Activated CD4-positive, alpha-beta memory T cell treated with anti-CD3 and anti-CD28 coated beads for 36 hours (primary cell): ENCODE measurements at regions not wholly inside any gene's neighbourhood (a gene's known extent, or its start where the extent isn't known, plus 50 kb on each side); places are given as distances from the start of the nearest gene placed in this dataset.
"Not testable (repeated sequence)": the region's sequence is repeated elsewhere in the genome, so short reads cannot be mapped to it uniquely, and the experiment has no call there.

ENCODE experiments used
- CTCF ChIA-PET: fragments of 350-600 bp; sonication (Branson Sonifier 250); formaldehyde crosslinking; loops from one replicate; lab custom pipeline; 2021; ENCODE audit warnings: antibody characterized with exemption, inconsistent platforms; lab: Charles Lee
- POLR2A ChIA-PET: fragments of 350-600 bp; sonication (Branson Sonifier 250); formaldehyde crosslinking; loops from one replicate; lab custom pipeline; 2021; ENCODE audit warnings: antibody characterized with exemption; lab: Charles Lee
- DNase-seq: peaks from one replicate; pipeline ENCODE4 v3.0.0-alpha.2; 2020
- H3K27ac Mint-ChIP-seq: one replicate; pipeline ENCODE4 v1.8.0; 2021; ENCODE audit warnings: mixed read lengths
- H3K27me3 Mint-ChIP-seq: one replicate; pipeline ENCODE4 v1.8.0; 2021; ENCODE audit warnings: mixed read lengths
- H3K36me3 Mint-ChIP-seq: one replicate; pipeline ENCODE4 v1.8.0; 2021; ENCODE audit warnings: mixed read lengths
- H3K4me1 Mint-ChIP-seq: one replicate; pipeline ENCODE4 v1.8.0; 2021; ENCODE audit warnings: low read depth, mixed read lengths
- H3K4me3 Mint-ChIP-seq: one replicate; pipeline ENCODE4 v1.8.0; 2021; ENCODE audit warnings: mild to moderate bottlenecking, mixed read lengths
- H3K9me3 Mint-ChIP-seq: one replicate; pipeline ENCODE4 v1.8.0; 2021; ENCODE audit warnings: mixed read lengths
- intact Hi-C: fragments of 100-400 bp; cut with micrococcal nuclease; formaldehyde crosslinking; loops from one replicate; pipeline ENCODE4 v1.15.1; 2023

DNA sequence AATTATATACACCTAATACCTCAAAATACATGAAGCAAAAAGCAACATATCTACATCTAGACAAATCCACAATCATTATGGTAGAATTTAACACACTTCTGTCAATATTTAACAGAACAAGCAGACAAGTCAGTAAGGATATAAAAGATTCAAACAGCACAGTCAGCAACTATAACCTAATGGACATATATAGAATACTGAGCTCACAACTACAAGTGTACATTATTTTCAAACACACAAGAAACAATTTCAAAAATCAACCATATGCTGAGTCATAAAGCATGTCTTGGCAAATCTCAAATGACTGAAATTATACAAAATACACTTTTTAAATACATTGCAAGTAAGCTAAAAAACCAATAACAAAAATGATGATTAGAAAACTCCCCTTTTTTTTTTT lies 178.0 kb downstream of the TOMM20 start:
- no peak for DNase-seq
- Mint-ChIP-seq H3K36me3 (peaks cover 4% of the 10 kb centered on the region), H3K27me3 (no peaks in the 10 kb centered on the region), H3K4me3 (no peak overlapping the region), H3K4me1 (peaks cover 19% of the 10 kb centered on the region), H3K27ac (no peak overlapping the region), H3K9me3 (peaks cover 9% of the 10 kb centered on the region)
- intact Hi-C loops, result no loop called here
- CTCF ChIA-PET, result no interaction called here
- POLR2A ChIA-PET, result interaction anchor here (1.0 kb wide), 1 partner anchor 12 kb away, joined by 4 read pairs; no protein-coding TSS in a partner anchor

DNA sequence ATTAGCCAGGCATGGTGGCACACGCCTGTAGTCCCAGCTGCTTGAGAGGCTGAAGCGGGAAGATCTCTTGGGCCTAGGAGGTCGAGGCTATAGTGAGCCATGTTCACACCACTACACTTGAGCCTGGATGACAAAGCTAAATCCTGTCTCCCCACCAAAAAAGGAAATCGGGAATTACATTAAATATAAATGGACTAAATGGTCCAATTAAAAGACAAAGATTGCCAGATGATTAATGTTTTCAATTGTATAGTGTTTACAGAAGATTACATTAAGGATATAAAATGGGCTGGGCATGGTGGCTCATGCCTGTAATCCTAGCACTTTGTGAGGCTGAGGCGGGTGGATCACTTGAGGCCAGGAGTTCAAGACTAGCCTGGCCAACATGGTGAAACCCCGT lies 179.1 kb downstream of the TOMM20 start:
- H3K27me3 Mint-ChIP-seq, H3K27ac Mint-ChIP-seq, POLR2A ChIA-PET, H3K36me3 Mint-ChIP-seq, intact Hi-C loops, H3K4me3 Mint-ChIP-seq, H3K9me3 Mint-ChIP-seq, CTCF ChIA-PET: not testable (repeated sequence)
- peak; percentile 7 for DNase-seq
- H3K4me1 Mint-ChIP-seq, result peaks cover 19% of the 10 kb centered on the region

DNA sequence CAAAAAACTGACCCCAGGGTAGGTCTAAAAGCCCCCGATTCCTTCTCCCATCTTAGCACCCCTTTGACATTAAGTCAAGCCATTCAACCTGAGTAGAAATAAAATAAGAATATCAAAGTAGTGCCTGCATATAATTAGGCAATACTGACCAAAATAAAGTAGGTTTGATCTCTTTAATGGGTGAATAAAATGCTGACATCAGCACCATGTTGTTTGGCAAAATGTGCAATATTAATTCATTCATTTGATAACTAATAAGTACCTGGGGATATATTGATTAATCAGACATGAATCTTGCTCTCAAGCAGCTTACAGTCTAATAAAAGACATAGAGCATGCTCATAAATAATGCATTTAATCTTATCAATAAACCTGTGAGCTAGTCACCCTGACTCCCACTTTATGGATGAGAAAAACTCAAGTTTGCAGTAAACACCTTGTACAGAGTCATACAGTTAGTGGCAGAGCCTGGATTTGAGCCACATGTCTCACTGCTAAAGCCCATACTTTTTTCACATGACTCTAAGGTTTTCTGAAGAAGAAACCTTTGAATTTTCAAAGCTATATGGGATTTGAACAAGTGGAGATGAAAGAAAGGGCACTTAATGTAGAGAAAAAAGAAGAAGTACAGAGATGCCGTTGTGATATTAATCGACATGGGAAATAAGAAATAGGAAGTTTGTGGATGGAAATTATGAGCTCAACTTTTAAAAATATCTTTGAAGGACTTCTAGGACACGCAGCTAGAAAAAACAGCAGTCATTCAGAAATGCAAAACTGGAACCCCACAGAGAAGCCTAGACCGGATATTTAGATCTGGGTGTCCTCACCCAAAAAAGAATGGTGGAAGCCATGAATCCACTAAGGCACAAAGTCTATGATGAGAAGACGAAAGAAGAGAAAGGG lies 183.9 kb downstream of the TOMM20 start:
- H3K9me3 Mint-ChIP-seq, result peaks cover 7% of the 10 kb centered on the region
- no peak overlapping the region for H3K4me3 Mint-ChIP-seq
- peak overlapping the region; percentile 71 for H3K27ac Mint-ChIP-seq
- H3K4me1 Mint-ChIP-seq, result peaks cover 19% of the 10 kb centered on the region
- ChIA-PET CTCF (no interaction called here), POLR2A (interaction anchor here (1.0 to 1.2 kb wide), 3 partner anchors 18 to 103 kb away, joined by 3 to 4 read pairs (median 3); no protein-coding TSS in a partner anchor)
- DNase-seq, result peak; percentile 8
- H3K27me3 Mint-ChIP-seq, result no peaks in the 10 kb centered on the region
- peaks cover 6% of the 10 kb centered on the region for H3K36me3 Mint-ChIP-seq
- intact Hi-C loops, result no loop called here

DNA sequence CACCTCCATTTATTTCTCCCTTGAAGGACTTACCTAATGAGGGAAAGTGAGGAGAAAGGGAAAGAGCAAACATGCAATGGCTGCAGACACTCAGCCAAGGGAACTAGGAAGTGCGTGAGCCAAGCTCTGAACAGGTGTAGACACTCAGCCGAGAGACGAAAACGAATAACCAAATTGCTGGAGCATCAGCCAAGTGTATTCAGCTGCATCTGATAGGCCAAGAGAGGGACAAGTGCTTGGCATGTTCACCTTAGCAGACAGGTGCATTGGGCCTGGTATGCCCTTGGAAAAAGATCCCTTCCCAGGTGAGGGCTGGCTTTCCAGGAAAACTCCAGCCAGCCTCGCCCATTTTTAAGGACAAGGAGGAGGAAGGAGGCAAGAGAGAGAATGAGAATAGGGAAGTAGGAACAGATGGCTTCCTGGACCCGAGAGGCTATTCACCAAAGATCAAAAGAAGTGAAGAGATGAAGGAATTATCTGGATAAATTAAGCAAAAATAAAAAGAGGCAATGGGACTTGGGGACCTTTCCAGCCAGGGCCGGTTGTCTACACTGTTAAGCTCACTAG lies 184.7 kb downstream of the TOMM20 start:
- peak; percentile 6 for DNase-seq
- Mint-ChIP-seq H3K4me3 (no peak overlapping the region), H3K36me3 (peaks cover 2% of the 10 kb centered on the region), H3K9me3 (no peaks in the 10 kb centered on the region), H3K27ac (no peak overlapping the region), H3K27me3 (no peaks in the 10 kb centered on the region), H3K4me1 (peaks cover 19% of the 10 kb centered on the region)
- intact Hi-C loops, result no loop called here
- POLR2A ChIA-PET, result interaction anchor here (1.2 kb wide), 1 partner anchor 104 kb away, joined by 3 read pairs; no protein-coding TSS in a partner anchor
- CTCF ChIA-PET, result interaction anchor here (1.0 kb wide), 1 partner anchor 11 kb away, joined by 3 read pairs; no protein-coding TSS in a partner anchor

DNA sequence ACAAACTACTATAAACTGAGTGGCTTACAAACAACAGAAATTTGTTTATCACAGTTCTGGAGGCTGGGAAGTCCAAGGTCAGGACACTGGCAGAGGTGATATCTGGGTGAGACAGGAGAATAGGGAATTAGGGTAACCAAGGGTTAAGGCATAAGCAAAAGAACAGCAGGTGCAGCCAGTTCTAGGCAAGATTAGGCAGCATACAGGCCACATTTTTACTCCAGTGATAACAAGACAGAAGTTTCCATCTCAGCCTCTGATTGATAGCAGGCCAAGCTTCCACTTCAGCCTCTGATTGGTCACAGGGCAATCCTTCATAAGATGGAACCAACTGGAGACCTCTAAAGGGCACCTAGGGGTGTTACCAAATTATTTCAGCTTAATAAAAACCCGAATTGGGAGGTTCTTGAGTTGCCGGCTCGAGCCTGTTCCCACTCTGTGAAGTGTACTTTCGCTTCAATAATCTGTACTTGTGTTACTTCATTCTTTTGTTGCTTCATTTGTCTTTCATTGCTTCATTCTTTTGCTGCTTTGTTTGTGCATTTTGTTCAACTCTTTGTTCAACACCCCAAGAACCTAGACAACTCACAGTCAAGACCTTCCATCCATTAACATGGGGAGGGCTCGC lies 185.6 kb downstream of the TOMM20 start:
- no peak overlapping the region for H3K4me3 Mint-ChIP-seq
- ChIA-PET POLR2A (no interaction called here), CTCF (interaction anchor here (1.0 kb wide), 1 partner anchor 12 kb away, joined by 3 read pairs; no protein-coding TSS in a partner anchor)
- H3K27ac Mint-ChIP-seq, result no peak overlapping the region
- H3K9me3 Mint-ChIP-seq, result no peaks in the 10 kb centered on the region
- H3K36me3 Mint-ChIP-seq, result peaks cover 2% of the 10 kb centered on the region
- DNase-seq, result peak; percentile 4
- H3K27me3 Mint-ChIP-seq, result no peaks in the 10 kb centered on the region
- intact Hi-C loops, result no loop called here
- H3K4me1 Mint-ChIP-seq, result peaks cover 22% of the 10 kb centered on the region

DNA sequence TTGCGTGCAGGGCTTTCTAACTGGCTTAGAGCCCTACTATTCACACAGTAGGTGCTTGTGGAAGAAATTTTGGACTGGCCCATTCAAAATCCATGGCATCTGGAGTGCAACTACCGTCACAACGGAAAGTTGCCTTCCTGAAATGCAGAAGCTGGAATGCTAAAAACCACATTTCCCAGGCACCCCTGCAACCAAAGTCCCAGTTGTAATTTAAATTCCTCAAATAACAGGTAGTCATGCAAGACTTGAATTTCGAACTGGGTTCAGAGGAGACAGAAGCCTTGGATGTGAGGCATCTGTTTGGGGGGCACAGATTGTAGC lies 186.7 kb downstream of the TOMM20 start:
- no peaks in the 10 kb centered on the region for H3K27me3 Mint-ChIP-seq
- POLR2A ChIA-PET, result interaction anchor here (0.9 kb wide), 2 partner anchors 9 to 15 kb away, joined by 3 read pairs; no protein-coding TSS in a partner anchor
- DNase-seq, result peak; percentile 5
- H3K36me3 Mint-ChIP-seq, result peaks cover 2% of the 10 kb centered on the region
- no peak overlapping the region for H3K27ac Mint-ChIP-seq
- no peak overlapping the region for H3K4me3 Mint-ChIP-seq
- intact Hi-C loops, result no loop called here
- CTCF ChIA-PET, result interaction anchor here (1.0 kb wide), 1 partner anchor 13 kb away, joined by 4 read pairs; no protein-coding TSS in a partner anchor
- H3K4me1 Mint-ChIP-seq, result peaks cover 32% of the 10 kb centered on the region
- H3K9me3 Mint-ChIP-seq, result no peaks in the 10 kb centered on the region

DNA sequence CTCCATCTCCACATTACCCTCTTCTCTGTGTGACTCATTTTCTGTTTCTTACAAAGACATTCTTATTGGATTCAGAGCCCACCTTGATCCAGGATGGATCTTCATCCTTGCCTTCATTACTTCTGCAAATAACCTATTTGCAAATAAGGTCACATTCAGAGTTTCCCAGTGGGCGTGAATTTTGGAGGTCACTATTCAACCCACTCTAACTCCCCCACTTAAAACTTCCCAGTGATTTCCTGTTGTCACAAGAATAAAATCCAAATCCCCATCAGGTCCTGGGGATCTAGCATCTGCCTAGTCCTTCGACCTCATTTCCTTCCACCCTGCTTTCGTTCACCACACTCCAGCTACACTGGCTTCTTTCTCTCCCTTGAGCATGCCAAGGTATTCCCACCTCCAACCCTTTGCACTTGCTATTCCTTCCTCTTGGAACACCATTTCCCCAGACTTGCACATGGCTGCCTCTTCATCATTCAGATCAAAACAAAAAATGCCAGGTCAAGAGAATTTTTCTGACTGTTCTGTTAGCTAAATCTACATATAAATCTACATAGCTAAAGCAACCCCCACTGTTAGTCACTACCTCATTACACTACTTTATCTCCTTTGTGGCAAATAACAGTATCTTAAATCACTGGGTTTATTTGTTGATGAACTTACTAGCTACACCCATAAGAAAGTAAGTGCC lies 187.2 kb downstream of the TOMM20 start:
- no peaks in the 10 kb centered on the region for H3K27me3 Mint-ChIP-seq
- POLR2A ChIA-PET, result interaction anchor here (0.9 kb wide), 2 partner anchors 8 to 15 kb away, joined by 3 read pairs; no protein-coding TSS in a partner anchor

DNA sequence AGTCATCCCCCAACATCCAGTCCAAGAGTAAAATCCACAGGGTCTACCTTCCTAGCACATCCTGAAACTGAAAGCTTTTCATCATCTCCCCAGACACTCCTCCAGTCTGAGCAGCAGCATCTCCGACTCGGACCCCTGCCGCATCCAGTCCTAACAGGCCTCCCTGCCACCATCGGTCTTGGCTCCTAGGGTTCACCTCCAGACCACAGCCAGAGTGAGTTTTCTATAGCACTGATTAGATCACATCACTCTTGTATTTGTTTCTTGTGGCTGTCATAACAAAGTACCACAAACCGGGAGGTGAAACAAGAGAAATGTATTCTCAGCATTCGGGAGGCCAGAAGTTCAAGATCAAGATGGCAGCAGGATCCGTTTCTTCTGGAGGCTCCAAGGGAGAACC lies 187.8 kb downstream of the TOMM20 start:
- intact Hi-C loops, result no loop called here
- peak; percentile 12 for DNase-seq
- Mint-ChIP-seq H3K4me3 (no peak overlapping the region), H3K27me3 (no peaks in the 10 kb centered on the region), H3K36me3 (peaks cover 2% of the 10 kb centered on the region), H3K4me1 (peaks cover 41% of the 10 kb centered on the region), H3K9me3 (no peaks in the 10 kb centered on the region), H3K27ac (no peak overlapping the region)
- CTCF ChIA-PET, result no interaction called here
- POLR2A ChIA-PET, result no interaction called here

More for the DNA sequence above, 187.2 kb downstream of the TOMM20 start:
- peaks cover 2% of the 10 kb centered on the region for H3K36me3 Mint-ChIP-seq
- H3K4me1 Mint-ChIP-seq, result peaks cover 37% of the 10 kb centered on the region
- no peaks in the 10 kb centered on the region for H3K9me3 Mint-ChIP-seq
- H3K4me3 Mint-ChIP-seq, result no peak overlapping the region
- no peak overlapping the region for H3K27ac Mint-ChIP-seq
- CTCF ChIA-PET, result interaction anchor here (1.0 kb wide), 1 partner anchor 14 kb away, joined by 4 read pairs; no protein-coding TSS in a partner anchor
- intact Hi-C loops, result no loop called here
- DNase-seq, result peak; percentile 5

DNA sequence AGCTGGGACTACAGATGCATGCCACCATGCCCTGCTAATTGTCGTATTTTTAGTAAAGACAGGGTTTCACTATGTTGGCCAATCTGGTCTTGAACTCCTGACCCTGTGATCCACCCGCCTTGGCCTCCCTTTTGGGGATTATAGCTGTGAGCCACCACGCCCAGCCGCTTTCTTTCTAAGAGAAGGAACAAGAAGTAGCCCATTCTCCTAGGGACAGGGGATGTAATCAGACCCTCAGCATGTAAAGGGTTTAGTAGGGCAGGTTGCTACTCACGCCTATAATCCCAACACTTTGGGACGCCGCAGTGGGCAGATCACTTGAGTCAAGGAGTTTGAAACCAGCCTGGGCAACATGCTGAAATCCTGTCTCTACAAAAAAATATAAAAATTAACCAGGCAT lies 189.7 kb downstream of the TOMM20 start:
- intact Hi-C loops, result no loop called here
- H3K27me3 Mint-ChIP-seq, result no peaks in the 10 kb centered on the region
- ChIA-PET POLR2A (interaction anchor here (3.1 kb wide), 1 partner anchor 13 kb away, joined by 12 read pairs; no protein-coding TSS in a partner anchor), CTCF (no interaction called here)
- H3K36me3 Mint-ChIP-seq, result no peaks in the 10 kb centered on the region
- DNase-seq, result peak; percentile 7
- H3K4me3 Mint-ChIP-seq, result no peak overlapping the region
- H3K27ac Mint-ChIP-seq, result no peak overlapping the region
- peaks cover 36% of the 10 kb centered on the region for H3K4me1 Mint-ChIP-seq
- no peaks in the 10 kb centered on the region for H3K9me3 Mint-ChIP-seq

DNA sequence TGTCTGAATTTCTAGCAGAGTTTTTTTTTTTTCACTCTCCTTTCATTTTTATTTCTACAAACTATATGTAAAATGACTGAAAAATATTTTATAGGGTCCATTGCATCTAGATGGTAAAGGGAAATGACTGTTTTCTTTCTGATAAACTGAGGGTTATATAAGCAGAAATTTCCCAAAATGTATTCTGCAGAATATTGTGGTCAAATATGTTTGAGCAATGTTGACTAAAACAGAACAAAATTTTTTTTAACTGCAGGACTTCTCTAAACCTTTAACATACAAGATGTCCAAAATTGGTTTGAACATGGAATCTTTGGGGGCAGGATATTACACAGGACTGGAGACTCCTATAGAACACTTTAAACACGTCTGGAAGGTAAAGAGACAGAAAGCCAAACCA lies 190.5 kb downstream of the TOMM20 start:
- POLR2A ChIA-PET, result interaction anchor here (3.1 kb wide), 1 partner anchor 12 kb away, joined by 12 read pairs; no protein-coding TSS in a partner anchor
- intact Hi-C loops, result no loop called here
- no peaks in the 10 kb centered on the region for H3K27me3 Mint-ChIP-seq
- DNase-seq, result no peak
- H3K4me1 Mint-ChIP-seq, result peaks cover 40% of the 10 kb centered on the region
- no peaks in the 10 kb centered on the region for H3K9me3 Mint-ChIP-seq
- CTCF ChIA-PET, result no interaction called here
- no peak overlapping the region for H3K27ac Mint-ChIP-seq
- H3K36me3 Mint-ChIP-seq, result no peaks in the 10 kb centered on the region
- H3K4me3 Mint-ChIP-seq, result no peak overlapping the region

DNA sequence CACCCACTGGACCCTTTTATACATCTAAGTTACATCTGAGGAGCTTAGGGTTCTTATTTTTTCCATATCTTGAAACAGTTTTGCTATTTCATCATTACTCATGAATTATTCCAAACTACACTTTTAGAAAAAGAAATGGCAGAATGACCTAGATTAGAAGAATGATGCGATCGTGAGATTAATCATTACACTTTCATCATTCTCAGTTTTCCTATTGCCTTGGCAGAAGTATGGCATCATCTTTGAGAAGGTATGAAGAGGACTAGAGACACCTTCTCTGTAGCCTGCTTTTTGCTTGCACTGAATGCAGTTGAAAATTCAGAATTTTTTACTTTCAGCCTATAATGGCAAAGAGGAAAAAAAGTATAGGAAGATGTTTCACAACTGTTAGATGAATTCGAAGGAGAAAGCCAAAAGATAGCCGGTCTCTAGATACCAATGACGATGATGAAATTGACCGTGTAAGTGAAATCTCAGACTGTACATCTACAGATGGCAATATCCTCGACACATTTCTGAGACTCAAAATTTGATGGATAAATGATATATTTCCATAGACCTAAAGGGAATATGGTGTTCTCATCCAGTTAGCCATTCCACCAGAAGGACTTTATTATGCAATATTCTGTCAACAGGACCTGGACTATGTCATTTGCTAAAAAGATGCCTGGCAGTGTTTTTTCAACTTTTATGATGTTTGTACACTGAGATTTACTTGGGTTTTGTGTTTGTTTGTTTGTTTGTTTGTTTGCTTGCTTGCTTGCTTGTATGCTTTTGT lies 191.8 kb downstream of the TOMM20 start:
- peaks cover 50% of the 10 kb centered on the region for H3K4me1 Mint-ChIP-seq
- intact Hi-C loops, result loop anchor here (1.0 kb wide), 1 partner anchor 10 kb away; no protein-coding TSS in a partner anchor
- H3K27me3 Mint-ChIP-seq, result no peaks in the 10 kb centered on the region
- POLR2A ChIA-PET, result interaction anchor here (1.0 kb wide), 1 partner anchor 10 kb away, joined by 3 read pairs; no protein-coding TSS in a partner anchor
- H3K27ac Mint-ChIP-seq, result peak overlapping the region; percentile 61
- no peak for DNase-seq
- H3K36me3 Mint-ChIP-seq, result no peaks in the 10 kb centered on the region
- H3K4me3 Mint-ChIP-seq, result no peak overlapping the region
- CTCF ChIA-PET, result no interaction called here
- no peaks in the 10 kb centered on the region for H3K9me3 Mint-ChIP-seq
